ENCODE measurements at regions not wholly inside any gene's neighbourhood (a gene's known extent, or its start where the extent isn't known, plus 50 kb on each side); places are given as distances from the start of the nearest gene placed in this dataset.

DNA sequence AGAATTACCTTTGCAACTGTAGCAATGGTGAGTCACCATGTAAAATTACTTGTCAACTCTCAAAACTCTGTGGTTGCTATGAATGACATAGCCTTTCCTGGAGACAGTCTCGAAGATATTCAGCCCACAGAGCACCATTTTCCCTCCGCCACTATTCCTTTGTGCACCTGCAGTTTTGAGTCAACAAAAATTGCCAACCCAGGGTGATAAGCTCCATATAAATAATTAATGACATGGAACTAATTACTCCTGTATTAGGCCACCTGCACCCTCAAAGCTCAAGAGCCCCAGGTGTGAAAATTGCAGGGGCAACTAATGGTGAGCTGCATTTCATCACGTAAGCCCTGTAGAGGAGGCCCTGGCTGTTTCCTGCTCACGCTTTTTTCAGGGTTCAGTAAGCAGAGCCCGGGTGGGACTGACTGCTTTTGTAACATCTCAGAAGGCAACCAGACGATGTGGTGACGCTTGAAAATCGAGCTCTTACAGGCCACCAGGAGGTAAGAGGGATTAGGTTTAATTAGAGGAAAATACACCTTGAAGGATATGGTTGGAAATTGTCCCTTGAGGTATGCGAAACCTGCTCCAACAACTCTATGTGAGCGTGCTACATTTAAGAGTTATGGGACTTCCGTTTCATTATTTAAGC, 70.8 kb downstream of the BMP2 start:
- TF ChIP-seq, protein P1, sequence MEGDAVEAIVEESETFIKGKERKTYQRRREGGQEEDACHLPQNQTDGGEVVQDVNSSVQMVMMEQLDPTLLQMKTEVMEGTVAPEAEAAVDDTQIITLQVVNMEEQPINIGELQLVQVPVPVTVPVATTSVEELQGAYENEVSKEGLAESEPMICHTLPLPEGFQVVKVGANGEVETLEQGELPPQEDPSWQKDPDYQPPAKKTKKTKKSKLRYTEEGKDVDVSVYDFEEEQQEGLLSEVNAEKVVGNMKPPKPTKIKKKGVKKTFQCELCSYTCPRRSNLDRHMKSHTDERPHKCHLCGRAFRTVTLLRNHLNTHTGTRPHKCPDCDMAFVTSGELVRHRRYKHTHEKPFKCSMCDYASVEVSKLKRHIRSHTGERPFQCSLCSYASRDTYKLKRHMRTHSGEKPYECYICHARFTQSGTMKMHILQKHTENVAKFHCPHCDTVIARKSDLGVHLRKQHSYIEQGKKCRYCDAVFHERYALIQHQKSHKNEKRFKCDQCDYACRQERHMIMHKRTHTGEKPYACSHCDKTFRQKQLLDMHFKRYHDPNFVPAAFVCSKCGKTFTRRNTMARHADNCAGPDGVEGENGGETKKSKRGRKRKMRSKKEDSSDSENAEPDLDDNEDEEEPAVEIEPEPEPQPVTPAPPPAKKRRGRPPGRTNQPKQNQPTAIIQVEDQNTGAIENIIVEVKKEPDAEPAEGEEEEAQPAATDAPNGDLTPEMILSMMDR (IDR thresholded peaks at IDR 0.05) = no peak
- no peaks in the 10 kb centered on the region for H3K27me3 ChIP-seq (ENCODE audit: low read depth)
- H3K36me3 ChIP-seq = no peaks in the 10 kb centered on the region
- DNase-seq (no peak), ATAC-seq (no peak)
- intact Hi-C loops (cut with DNase I) = no loop called here
- no peak overlapping the region for H3K4me3 ChIP-seq
- H3K27ac ChIP-seq = no peak overlapping the region
- H3K9me3 ChIP-seq = no peaks in the 10 kb centered on the region
- H3K4me1 ChIP-seq = no peaks in the 10 kb centered on the region

DNA sequence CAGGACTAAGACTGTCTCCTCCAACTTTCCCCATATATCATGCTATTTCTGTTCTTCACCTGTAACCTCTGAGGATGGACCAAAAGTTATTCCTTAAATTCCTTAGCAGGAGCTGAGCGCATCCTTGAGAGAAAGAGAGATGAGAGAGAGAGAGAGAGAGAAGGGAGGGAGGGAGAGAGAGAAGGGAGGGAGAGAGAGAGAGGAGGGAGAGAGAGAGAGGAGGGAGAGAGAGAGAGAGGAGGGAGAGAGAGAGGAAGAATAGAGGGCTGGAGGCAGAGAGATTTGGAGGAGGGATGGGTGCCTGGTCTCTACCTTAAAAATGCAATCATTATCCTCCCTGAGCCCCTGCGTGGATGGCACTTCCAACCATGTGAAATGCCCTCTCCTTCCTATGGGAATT, 73.6 kb downstream of the BMP2 start:
- ATAC-seq = no peak
- TF ChIP-seq, protein P1 (IDR thresholded peaks at IDR 0.05) = no peak
- intact Hi-C loops (cut with DNase I) = no loop called here
- no peaks in the 10 kb centered on the region for H3K9me3 ChIP-seq
- H3K4me3 ChIP-seq = no peak overlapping the region
- H3K4me1 ChIP-seq = no peaks in the 10 kb centered on the region
- H3K27ac ChIP-seq = no peak overlapping the region
- no peaks in the 10 kb centered on the region for H3K27me3 ChIP-seq (ENCODE audit: low read depth)
- no peak for DNase-seq
- H3K36me3 ChIP-seq = no peaks in the 10 kb centered on the region

DNA sequence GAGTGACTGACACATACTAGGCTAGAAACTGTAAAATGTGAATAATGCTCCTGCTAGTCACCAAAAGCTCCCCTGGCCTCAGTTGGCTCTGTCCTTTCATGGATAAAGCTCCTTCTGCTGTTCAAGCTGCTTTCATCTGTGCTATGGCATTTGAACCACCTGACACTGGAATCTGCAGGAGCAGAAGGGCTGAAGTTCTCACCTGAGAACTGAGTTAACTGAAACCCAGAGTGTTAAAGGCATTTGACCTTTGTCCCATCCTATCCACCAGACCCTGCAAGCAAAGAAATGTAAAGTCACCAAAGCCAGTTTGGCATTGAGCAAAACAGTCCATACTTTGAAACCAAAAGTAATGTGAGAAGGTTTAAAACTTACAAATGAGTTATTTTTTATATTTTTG, 77.7 kb downstream of the BMP2 start:
- Histone ChIP-seq H3K36me3 (no peaks in the 10 kb centered on the region), H3K27me3 (ENCODE audit: low read depth) (no peaks in the 10 kb centered on the region), H3K27ac (no peak overlapping the region), H3K4me1 (no peaks in the 10 kb centered on the region), H3K4me3 (no peak overlapping the region), H3K9me3 (no peaks in the 10 kb centered on the region)
- intact Hi-C loops (cut with DNase I) = no loop called here
- TF ChIP-seq, protein P1 (IDR thresholded peaks at IDR 0.05) = no peak
- ATAC-seq (no peak), DNase-seq (no peak)

DNA sequence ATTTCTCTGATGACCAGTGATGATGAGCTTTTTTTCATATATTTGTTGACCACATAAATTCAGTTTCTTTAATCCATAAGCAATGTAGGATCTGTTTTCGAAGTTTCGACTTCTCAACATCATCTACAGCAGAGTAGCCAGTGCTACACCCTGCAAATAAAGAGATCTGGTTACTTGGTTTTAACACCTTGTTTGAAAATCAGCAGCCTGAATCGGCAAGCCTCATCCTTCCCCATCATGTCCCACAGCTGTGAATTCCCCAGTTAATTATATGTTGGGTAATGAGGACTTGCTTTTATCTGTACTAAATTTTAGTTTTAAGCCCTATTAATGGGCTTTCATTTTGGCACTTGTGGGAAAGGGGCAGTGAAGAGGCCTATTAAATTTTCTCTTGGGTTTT, 80.6 kb downstream of the BMP2 start:
- Histone ChIP-seq H3K27ac (no peak overlapping the region), H3K36me3 (no peaks in the 10 kb centered on the region), H3K4me3 (no peak overlapping the region), H3K4me1 (no peaks in the 10 kb centered on the region), H3K9me3 (no peaks in the 10 kb centered on the region), H3K27me3 (ENCODE audit: low read depth) (no peaks in the 10 kb centered on the region)
- intact Hi-C loops (cut with DNase I) = no loop called here
- DNase-seq (no peak), ATAC-seq (no peak)
- TF ChIP-seq, protein P1 (IDR thresholded peaks at IDR 0.05) = no peak

DNA sequence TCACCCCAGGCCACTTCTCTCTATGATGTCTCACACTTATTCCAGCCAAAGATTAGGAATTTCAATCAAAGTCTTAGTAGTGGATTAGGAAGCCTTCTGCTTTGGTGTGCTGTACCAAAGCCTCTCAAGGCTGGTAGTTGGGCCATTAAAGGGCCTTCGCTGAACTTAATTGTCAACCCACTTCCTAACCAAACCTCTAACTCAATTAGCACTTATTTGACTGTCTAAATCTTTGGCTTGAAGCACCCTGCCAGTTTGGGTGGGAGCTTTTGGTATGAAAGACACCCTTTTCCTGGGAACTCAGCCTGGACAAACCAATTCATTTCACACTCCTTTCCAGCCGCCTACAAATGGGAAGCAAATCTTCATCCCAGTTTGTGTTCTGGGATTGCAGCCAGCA, 81.5 kb downstream of the BMP2 start:
- Histone ChIP-seq H3K4me3 (no peak overlapping the region), H3K27me3 (ENCODE audit: low read depth) (no peaks in the 10 kb centered on the region), H3K9me3 (no peaks in the 10 kb centered on the region), H3K36me3 (no peaks in the 10 kb centered on the region), H3K27ac (no peak overlapping the region), H3K4me1 (no peaks in the 10 kb centered on the region)
- TF ChIP-seq, protein P1 (IDR thresholded peaks at IDR 0.05) = no peak
- no peak for DNase-seq
- intact Hi-C loops (cut with DNase I) = no loop called here
- no peak for ATAC-seq
